DMS79 treated with DMSO at 0.1 percent for 48 hours (cell line): ENCODE measurements at regions not wholly inside any gene's neighbourhood (a gene's known extent, or its start where the extent isn't known, plus 50 kb on each side); places are given as distances from the start of the nearest gene placed in this dataset.

Experiments
- DNase-seq: peaks from one replicate; lab custom pipeline; 2025; lab: John Stamatoyannopoulos, UW

DNA sequence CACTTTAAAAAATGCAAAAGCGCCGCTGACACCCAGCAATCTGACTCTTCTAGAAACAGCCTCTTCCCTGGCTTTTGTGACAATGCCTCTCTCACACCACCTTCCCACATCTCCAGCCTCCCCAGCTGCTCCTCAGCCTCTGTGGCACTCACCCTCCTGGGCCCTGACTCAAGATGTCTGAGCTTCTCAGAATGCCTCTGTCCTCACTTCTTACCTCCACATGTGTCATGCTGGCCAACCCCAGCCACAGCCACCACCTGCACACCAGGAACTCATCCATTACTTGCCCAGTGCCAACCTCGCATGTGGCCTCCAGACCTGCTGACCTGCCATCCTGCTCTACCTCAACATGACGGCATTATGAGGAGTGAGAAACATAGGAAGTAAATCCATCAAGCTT, 249.8 kb upstream of the RAB6C start:
- DNase-seq = no peak

DNA sequence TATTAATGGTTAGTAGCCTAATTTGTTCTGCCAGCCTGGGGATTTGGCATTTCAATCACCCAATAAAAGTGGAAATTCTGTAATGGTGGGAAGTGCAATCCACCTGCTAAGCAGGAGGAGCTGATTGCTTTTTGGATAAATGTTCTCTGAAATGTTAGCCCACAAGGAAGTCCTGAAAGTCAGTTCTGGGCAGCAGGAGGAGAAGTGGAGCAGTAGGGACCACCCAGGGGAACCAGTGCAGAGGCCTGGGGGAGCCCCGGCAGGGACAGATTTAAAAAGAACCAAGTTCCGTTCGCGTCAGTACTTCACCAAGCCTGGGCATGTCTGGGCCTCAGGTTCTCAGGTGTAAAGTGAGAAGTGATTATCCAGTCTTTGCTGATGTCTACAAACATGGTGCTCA, 248.5 kb upstream of the RAB6C start:
- DNase-seq = peak; percentile 72

DNA sequence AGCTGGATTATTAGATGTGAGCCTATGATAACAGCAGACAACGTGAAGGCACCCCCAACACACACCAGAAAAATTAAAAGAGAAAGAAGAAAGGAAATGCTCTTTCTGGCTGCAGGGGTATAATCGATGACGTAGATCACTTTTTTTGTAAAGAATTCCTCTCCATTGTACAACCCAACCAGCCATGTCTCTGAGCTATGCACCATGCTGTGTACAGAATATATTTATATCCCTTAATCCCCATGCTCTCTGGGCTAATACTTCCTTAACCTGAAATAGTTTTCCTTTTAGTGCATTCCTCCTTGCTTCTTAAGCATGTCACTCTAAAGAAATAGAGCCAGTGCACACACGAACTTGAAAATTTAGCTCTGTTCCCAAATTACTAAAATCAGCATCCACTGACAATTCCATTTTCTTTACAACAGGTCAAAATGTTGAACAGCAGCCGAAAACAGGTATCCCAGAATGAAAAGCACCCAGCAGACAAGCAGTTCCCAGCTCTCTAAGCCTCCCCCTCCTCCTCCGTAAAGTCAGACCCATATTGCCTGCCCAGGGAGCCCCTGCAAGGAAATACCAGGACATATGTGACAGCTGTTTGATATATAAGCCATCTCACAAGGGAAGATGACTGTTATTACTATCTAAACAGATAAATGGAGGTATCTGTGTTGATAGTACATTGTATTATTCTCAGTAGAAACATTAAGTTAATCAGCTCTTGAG, 247.4 kb upstream of the RAB6C start:
- no peak for DNase-seq

DNA sequence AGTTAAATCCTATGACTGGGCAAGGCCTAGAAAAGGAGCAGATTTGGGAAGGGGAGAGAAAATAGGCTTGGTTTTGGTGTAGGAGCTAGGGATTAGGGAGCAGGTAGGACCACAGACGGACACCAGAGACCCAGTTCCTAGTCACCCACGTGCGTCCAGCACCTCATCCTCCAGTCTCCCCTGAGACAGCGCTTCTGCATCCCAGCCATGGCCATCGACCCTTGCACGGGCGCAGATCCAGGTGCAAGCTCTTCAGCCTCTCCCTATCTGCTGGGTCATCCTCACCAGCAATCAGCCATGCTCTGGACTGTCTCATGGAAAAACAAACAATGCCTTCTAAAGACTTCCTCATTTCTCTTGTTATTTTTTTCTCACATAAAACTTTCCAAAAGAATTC, 246.8 kb upstream of the RAB6C start:
- no peak for DNase-seq

DNA sequence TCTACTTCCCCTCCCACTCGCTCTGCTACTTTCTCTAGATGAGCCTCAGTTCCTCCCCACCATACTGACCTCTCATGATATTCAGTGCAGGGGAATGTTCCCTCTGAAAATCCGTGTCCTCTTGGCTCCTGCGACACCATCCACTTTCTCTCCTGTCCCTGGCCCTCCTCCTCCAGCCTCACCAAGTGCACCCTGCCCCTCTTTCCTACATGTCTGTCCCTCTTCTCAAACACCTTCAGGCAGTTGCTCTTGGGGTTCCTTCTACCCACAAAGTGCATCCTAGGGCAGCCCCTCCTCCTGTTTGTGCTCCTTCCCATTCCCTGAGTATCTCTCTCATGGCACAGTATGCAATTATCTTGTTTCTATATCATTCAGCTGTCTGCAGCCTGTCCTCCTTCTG, 246.4 kb upstream of the RAB6C start:
- no peak for DNase-seq

DNA sequence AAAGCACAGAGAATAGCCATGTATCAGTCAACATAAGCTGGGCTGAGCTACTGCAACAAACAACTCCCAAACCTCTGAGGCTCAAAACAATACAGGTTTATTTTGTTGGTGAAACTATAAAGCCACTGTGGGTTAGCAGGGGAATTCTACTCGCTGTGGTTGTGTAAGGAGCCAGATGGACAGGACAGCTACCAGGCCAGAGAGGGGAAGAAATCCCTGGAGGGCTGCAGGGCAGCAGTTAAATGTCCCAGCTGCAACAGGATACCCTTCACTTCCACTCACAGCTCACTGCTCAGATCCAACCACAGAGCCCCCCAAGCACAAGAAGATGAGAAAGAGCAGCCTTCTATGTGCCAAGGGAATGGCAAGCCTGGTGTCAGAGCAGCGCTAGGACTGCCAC, 245.9 kb upstream of the RAB6C start:
- DNase-seq = no peak

DNA sequence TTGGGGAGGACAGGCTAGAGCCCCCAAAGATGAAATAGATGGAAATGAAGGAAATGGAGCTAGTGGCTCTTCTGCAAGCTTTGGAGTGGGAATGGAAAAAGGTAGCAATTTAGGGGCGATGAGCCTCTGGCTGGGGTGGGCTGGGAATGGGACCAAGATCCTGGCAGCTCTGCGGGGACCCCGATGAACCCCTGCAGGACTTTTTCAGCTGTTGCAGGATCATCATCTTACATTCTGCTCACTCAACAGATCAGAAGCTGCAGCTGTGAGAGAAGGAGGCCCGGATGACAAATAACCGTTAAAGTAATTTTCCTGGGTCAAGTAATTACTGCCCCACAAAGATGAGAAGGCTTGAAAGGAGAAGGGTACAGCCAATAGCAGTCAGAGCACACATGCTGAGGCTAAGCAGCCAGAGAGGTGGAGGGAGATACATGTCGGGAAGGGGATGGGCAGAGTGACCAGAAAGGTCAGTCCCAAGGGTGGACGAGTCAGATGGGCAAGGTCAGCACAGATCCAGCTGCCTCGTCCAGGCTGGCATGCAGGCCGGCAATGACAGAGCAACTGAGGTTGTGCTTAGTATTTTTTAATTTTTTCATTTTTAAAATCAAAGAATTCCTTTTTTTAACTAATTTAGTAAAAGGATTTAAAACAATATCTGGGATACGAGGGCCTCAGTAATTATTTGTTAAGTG, 245.0 kb upstream of the RAB6C start:
- DNase-seq = no peak

DNA sequence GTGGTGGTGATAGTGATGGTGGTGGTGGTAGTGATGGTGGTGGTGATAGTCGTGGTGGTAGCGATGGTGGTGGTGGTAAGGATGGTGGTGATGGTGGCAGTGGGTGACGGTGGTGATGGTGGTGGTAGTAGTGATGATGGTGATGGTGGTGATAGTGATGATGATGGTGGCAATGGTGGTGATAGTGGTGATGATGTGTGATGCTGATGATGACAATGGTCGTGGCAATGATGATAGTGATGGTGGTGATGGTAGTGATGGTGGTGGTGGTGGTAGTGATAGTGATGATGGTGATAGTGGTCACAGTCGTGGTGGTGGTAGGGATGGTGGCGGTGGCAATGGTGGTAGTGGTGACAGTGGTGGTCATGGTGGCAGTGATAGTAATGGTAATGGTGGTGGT, 243.9 kb upstream of the RAB6C start:
- no peak for DNase-seq

DNA sequence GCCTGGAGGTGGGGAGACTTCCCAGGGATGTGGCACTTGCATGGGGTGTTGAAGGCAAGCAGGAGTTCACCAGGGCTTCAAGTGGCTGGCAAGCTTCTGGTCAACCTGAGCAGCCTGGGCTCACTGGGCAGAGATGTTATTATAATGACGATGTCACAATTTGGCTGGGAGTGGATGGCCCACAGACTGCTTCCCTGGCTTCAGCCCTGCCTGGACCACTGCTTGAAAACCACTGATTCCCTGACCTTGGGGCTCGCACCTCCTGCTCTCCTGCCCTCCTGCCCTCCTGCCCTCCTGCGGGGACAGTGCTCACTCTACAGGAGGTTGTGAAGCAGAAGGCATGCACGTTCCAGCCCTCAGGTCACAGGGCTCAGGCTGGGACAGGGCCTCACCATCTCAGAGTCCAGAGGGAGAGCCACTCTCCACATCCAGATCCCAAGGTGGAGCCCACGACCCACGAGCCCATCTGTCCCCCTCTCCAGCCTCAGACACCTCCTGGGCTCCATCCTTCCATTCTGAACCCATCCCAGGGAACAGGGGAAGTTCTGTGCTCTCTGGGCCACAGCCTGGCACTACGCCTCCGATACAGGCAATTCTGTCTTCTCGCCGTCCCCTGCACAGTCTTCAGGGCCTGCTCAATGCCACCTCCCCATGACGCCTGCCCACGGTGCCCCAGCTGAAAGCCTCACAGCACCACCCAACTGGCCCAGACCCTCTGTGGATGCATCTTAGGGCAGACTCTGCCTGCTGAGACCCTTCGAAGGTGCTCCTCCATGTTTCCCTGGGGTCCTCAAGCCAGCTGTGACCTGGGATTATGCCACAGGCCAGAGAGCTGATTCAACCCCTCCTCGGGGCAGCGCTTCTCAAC, 241.6 kb upstream of the RAB6C start:
- no peak for DNase-seq

DNA sequence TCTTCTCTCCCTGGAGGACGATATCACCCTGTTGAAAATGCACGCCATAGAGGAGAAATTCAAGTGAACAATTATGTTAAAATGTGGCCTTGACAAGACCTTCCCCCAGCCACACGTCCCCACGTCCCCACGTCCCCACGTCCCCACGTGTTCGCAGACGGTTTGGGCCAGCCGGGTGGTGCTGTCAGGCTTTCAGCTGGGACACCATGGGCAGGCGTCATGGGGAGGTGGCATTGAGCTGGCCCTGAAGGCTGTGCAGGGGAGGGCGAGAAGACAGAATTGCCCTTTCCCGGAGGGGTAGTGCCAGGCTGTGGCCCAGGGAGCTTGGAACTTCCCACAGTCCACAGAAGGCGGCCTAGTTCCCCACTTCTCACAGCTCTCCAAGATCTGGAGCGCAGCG, 240.7 kb upstream of the RAB6C start:
- DNase-seq = no peak

- no peak for DNase-seq
Measured at GRCh38 chr2:129740504-129740903, 239.0 kb upstream of the RAB6C start.

DNA sequence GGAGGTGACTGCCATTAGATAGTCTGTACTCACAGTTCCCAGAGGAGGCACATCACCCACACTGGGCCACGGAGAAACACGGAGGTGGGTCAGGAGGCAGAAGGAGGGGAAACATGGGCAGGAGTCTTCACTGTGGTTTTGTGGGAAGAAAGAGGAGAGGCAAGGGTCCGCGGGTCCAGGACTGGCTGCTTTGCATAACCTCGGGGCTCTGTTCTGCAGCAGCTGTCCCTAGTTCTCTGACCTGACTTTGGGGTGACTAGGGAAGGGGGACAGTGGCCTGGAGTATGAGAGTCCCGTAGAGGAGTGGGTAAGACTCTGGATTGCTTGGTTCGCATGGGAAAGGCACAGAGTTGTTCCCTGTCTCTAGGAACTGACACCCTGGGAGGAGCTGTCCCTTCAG, 238.3 kb upstream of the RAB6C start:
- DNase-seq = no peak

GRCh38 chr2:129741623-129742022, 237.8 kb upstream of the RAB6C start:
- no peak for DNase-seq

- DNase-seq = no peak
Measured at GRCh38 chr2:129742415-129743180, 236.9 kb upstream of the RAB6C start.

GRCh38 chr2:129744141-129744540, 235.3 kb upstream of the RAB6C start:
- DNase-seq = no peak

- no peak for DNase-seq
Measured at GRCh38 chr2:129744649-129745048, 234.8 kb upstream of the RAB6C start.

DNA sequence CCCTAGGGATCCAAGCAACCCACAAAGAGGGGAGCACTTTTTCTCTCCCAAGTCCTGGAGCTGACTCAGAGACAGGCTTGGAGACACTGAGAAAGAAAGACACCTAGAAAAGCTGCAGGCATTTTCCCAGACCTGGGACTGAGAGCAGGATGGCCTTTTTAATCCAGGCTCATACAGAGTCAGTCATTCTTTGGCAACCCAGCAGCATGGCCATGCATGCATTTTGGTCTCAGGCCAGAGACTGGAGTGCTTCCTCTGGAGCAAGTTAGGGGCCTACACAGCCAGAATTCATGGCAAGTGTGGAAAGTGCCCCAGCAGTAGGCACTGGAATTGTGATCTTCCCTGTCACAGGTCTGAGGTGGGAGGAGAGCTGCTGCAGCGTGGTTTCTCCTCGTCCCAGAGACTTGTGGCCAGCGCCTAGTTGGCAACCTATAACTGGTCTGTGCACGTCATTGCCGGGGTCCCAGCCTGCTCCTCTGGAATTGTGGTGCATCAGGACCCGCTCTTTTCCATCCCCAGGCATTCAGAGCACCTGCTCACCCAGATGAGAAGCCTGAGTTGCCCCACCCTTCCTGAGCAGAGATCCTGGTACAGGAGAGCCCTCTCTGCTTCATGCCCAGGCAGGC, 231.9 kb upstream of the RAB6C start:
- DNase-seq = no peak

GRCh38 chr2:129748250-129748649, 231.2 kb upstream of the RAB6C start:
- no peak for DNase-seq

DNA sequence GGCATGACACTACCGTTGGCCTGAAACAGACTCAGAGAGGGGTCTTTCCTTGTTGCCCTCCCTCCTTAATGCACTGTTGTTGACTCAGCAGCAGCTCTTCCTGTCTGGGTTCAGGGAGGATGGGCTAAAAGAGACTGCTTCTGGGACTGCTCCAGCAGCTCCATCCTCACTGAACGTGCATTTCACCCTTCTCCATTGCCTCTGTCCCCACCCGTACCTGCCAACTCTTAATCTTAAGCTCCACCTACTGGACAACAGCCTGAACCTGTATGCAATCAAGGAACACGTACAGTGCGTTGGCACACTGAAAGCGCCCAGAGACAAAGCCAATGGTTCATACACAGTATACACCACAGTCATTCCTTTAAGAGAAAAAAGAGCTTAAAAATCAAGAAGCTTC, 230.8 kb upstream of the RAB6C start:
- no peak for DNase-seq

- DNase-seq = no peak
Measured at GRCh38 chr2:129751409-129751808, 228.1 kb upstream of the RAB6C start.

- no peak for DNase-seq
Measured at GRCh38 chr2:129752176-129752575, 227.3 kb upstream of the RAB6C start.

- DNase-seq = no peak
Measured at GRCh38 chr2:129752686-129753085, 226.8 kb upstream of the RAB6C start.
